Breast epithelium (tissue), 3 donors: ENCODE measurements at regions not wholly inside any gene's neighbourhood (a gene's known extent, or its start where the extent isn't known, plus 50 kb on each side); places are given as distances from the start of the nearest gene placed in this dataset.

ENCODE experiments used
- POLR2A ChIP-seq: fragments of 450-650 bp; IDR thresholded peaks from one replicate; pipeline ENCODE4 v1.6.1; 2016; ENCODE audit warnings: antibody characterized with exemption, mild to moderate bottlenecking, moderate library complexity
- POLR2AphosphoS5 ChIP-seq, 3 donors: sonication (generic); formaldehyde crosslinking; IDR thresholded peaks; one replicate each; pipeline ENCODE4 v1.6.1; 2017; ENCODE audit warnings: antibody characterized with exemption in 3 of 3
- TF ChIP-seq, protein P1 (sequence below), 3 donors: fragments of 450-650 bp; IDR thresholded peaks; one replicate each; pipeline ENCODE4 v1.5.1; 2016 to 2017; ENCODE audit warnings: antibody characterized with exemption in 3 of 3, mild to moderate bottlenecking in 3 of 3, moderate library complexity in 3 of 3

DNA sequence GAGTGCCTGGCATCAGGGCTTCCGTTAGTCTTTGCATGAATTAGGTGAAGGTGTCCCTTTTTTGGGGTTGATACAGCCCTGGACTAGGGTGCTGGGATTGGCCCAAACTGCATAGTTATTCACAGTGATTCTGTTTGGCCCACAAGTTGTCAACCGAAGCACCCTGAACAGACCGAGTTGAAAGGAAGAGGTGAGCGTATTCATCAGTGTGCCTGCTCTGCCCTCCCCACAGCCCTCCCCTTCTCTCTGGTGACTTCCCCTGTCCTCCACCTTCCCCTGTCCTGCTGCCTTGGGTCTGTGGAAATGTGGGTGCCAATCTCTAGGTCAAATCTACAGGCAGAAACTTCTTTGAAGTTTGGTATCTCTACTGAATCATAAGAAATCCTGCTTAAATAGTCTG, 330.5 kb downstream of the DYSF start:
- TF ChIP-seq, protein P1, sequence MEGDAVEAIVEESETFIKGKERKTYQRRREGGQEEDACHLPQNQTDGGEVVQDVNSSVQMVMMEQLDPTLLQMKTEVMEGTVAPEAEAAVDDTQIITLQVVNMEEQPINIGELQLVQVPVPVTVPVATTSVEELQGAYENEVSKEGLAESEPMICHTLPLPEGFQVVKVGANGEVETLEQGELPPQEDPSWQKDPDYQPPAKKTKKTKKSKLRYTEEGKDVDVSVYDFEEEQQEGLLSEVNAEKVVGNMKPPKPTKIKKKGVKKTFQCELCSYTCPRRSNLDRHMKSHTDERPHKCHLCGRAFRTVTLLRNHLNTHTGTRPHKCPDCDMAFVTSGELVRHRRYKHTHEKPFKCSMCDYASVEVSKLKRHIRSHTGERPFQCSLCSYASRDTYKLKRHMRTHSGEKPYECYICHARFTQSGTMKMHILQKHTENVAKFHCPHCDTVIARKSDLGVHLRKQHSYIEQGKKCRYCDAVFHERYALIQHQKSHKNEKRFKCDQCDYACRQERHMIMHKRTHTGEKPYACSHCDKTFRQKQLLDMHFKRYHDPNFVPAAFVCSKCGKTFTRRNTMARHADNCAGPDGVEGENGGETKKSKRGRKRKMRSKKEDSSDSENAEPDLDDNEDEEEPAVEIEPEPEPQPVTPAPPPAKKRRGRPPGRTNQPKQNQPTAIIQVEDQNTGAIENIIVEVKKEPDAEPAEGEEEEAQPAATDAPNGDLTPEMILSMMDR (IDR thresholded peaks at IDR 0.05): no peak
- TF ChIP-seq POLR2A: no peak
- no peak for TF ChIP-seq POLR2AphosphoS5 (IDR thresholded peaks at IDR 0.05)
